Right lobe of liver (tissue), 4 donors: ENCODE measurements at regions not wholly inside any gene's neighbourhood (a gene's known extent, or its start where the extent isn't known, plus 50 kb on each side); places are given as distances from the start of the nearest gene placed in this dataset.

Experiments used
- POLR2A ChIP-seq: fragments of 450-650 bp; IDR thresholded peaks from one replicate; pipeline ENCODE4 v1.6.1; 2017; ENCODE audit warnings: antibody characterized with exemption, mild to moderate bottlenecking
- TF ChIP-seq, protein P1 (sequence below), 4 donors: fragments of 200-600 bp in 3 of 4; fragments of 450-650 bp in 1 of 4; IDR thresholded peaks; one replicate each; pipeline versions ENCODE4 v1.5.1 to v1.8.0; 2016 to 2022; ENCODE audit warnings: antibody characterized with exemption in 4 of 4, mild to moderate bottlenecking in 2 of 4
- donor health status: DM: no; HTN: no; CAD: no.
- donor health status: DM: no; HTN: no; CAD: no.
- donor health status: DM: no; HTN: yes; CAD: no.

DNA sequence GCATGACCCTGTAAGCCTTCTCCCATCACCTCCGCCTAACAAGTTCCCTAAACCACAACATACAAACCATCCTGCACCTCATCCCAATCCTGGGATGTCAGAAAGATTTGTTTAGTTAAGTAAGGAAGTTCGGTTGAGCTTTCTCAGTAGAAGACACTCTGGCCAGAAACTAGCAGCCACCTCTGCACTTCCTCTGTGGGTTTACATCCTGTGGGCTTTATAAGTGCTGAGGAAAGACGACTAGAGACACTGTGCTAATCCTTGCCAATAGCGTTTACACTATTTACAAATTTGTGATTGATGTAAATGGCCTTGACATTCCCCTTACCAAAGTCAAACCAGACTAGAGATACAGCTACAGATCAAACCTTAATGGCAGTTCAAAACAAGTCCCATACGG, 246.0 kb downstream of the KDM5D start:
- TF ChIP-seq, protein P1, sequence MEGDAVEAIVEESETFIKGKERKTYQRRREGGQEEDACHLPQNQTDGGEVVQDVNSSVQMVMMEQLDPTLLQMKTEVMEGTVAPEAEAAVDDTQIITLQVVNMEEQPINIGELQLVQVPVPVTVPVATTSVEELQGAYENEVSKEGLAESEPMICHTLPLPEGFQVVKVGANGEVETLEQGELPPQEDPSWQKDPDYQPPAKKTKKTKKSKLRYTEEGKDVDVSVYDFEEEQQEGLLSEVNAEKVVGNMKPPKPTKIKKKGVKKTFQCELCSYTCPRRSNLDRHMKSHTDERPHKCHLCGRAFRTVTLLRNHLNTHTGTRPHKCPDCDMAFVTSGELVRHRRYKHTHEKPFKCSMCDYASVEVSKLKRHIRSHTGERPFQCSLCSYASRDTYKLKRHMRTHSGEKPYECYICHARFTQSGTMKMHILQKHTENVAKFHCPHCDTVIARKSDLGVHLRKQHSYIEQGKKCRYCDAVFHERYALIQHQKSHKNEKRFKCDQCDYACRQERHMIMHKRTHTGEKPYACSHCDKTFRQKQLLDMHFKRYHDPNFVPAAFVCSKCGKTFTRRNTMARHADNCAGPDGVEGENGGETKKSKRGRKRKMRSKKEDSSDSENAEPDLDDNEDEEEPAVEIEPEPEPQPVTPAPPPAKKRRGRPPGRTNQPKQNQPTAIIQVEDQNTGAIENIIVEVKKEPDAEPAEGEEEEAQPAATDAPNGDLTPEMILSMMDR (IDR thresholded peaks at IDR 0.05): no peak
- TF ChIP-seq POLR2A: no peak
